ENCODE measurements at regions not wholly inside any gene's neighbourhood (a gene's known extent, or its start where the extent isn't known, plus 50 kb on each side); places are given as distances from the start of the nearest gene placed in this dataset.

GRCh38 chr1:175804561-175804960 is 61.2 kb upstream of the TNR start:
- TF ChIP-seq, protein P1, sequence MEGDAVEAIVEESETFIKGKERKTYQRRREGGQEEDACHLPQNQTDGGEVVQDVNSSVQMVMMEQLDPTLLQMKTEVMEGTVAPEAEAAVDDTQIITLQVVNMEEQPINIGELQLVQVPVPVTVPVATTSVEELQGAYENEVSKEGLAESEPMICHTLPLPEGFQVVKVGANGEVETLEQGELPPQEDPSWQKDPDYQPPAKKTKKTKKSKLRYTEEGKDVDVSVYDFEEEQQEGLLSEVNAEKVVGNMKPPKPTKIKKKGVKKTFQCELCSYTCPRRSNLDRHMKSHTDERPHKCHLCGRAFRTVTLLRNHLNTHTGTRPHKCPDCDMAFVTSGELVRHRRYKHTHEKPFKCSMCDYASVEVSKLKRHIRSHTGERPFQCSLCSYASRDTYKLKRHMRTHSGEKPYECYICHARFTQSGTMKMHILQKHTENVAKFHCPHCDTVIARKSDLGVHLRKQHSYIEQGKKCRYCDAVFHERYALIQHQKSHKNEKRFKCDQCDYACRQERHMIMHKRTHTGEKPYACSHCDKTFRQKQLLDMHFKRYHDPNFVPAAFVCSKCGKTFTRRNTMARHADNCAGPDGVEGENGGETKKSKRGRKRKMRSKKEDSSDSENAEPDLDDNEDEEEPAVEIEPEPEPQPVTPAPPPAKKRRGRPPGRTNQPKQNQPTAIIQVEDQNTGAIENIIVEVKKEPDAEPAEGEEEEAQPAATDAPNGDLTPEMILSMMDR (IDR thresholded peaks at IDR 0.05): no peak
- no peak for TF ChIP-seq POLR2A (IDR thresholded peaks at IDR 0.05)
